VCaP (cell line): ENCODE measurements at regions not wholly inside any gene's neighbourhood (a gene's known extent, or its start where the extent isn't known, plus 50 kb on each side); places are given as distances from the start of the nearest gene placed in this dataset.
"Not testable (repeated sequence)": the region's sequence is repeated elsewhere in the genome, so short reads cannot be mapped to it uniquely, and the experiment has no call there.

Experiments
- H3K27ac ChIP-seq: fragments of 450-650 bp; 2 replicates; pipeline ENCODE4 v1.5.1; 2017
- CTCF ChIP-seq: fragments of 450-650 bp; conservative IDR thresholded peaks from 2 replicates; pipeline ENCODE4 v1.5.1; 2017; ENCODE audit warnings: mild to moderate bottlenecking, moderate library complexity

- H3K27ac ChIP-seq, result no peak overlapping the region
- TF ChIP-seq CTCF, result no peak
Observed at GRCh38 chr7:16271990-16272665, 149.2 kb downstream of the CRPPA start.

- no peak overlapping the region for H3K27ac ChIP-seq
- no peak for TF ChIP-seq CTCF
Observed at GRCh38 chr7:16271355-16271915, 149.9 kb downstream of the CRPPA start.

GRCh38 chr7:16270844-16271243 lies 150.5 kb downstream of the CRPPA start:
- no peak for TF ChIP-seq CTCF

GRCh38 chr7:16268821-16269768 lies 152.2 kb downstream of the CRPPA start:
- TF ChIP-seq CTCF, result no peak
- no peak overlapping the region for H3K27ac ChIP-seq

More at GRCh38 chr7:16270844-16271243, 150.5 kb downstream of the CRPPA start:
- H3K27ac ChIP-seq, result no peak overlapping the region

- TF ChIP-seq CTCF, result no peak
- no peak overlapping the region for H3K27ac ChIP-seq
Observed at GRCh38 chr7:16267953-16268820, 153.2 kb downstream of the CRPPA start.

GRCh38 chr7:16266877-16267276 lies 154.5 kb downstream of the CRPPA start:
- H3K27ac ChIP-seq, result no peak overlapping the region
- no peak for TF ChIP-seq CTCF

GRCh38 chr7:16266470-16266869 lies 154.9 kb downstream of the CRPPA start:
- H3K27ac ChIP-seq, result not testable (repeated sequence)
